ENCODE measurements at regions not wholly inside any gene's neighbourhood (a gene's known extent, or its start where the extent isn't known, plus 50 kb on each side); places are given as distances from the start of the nearest gene placed in this dataset.

DNA sequence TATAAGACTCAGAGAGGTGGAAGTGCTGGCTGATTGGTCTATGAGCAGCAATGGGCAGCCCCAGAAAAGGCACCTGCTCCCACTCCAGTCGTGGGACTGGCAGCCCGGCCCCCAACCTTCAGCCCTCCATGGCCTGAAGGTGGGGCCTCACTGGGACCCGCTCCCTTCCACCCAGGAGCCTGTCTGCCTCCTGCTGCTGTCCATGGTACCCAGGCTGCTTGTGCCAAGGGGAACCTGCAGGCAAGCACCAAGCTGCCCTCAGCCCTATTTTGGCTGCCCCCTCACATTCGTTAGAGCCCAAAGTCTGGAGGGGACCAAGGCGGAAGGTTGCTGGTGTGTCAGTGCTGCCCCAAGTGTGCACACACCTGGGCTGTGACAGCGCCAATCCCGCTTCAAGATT lies 2304.9 kb downstream of the PCDH9 start:
- FAIRE-seq, result no peak
- H3K4me2 ChIP-seq (ENCODE audit: insufficient read depth, low read length), result no peak overlapping the region
- CTCF ChIA-PET, result no interaction called here
- intact Hi-C loops (cut with micrococcal nuclease), result no loop called here
- H3K27me3 ChIP-seq (ENCODE audit: control insufficient read depth in 2 of 2, insufficient read depth in 2 of 2, low read length in 2 of 2), result no peaks in the 10 kb centered on the region
- dilution Hi-C loops (cut with MboI; ENCODE audit: extremely low pct_ligation_motif_present, low sequenced_read_pairs), result no loop called here
- H3K9me1 ChIP-seq (replicated peaks; ENCODE audit: control insufficient read depth, extremely low read depth, insufficient read depth, low read length), result no peaks in the 10 kb centered on the region
- H3K27ac ChIP-seq (ENCODE audit: insufficient read depth, low read depth, low read length), result no peak overlapping the region
- DNase-seq (ENCODE audit: low read depth, low spot score), result no peak
- H3K4me1 ChIP-seq (ENCODE audit: control insufficient read depth, extremely low read depth, insufficient read depth, low read length), result peaks cover 9% of the 10 kb centered on the region
- no peaks in the 10 kb centered on the region for H3K36me3 ChIP-seq (ENCODE audit: control insufficient read depth in 2 of 2, extremely low read depth in 1 of 2, insufficient read depth in 2 of 2, low read length in 2 of 2)
- H3K9me3 ChIP-seq (replicated peaks; ENCODE audit: control insufficient read depth, insufficient read depth, low read length), result no peaks in the 10 kb centered on the region
- H3K4me3 ChIP-seq (replicated peaks in 1 of 3; ENCODE audit: insufficient read depth in 1 of 3, low read depth in 1 of 3, low read length in 3 of 3), result no peak overlapping the region
- no peaks in the 10 kb centered on the region for H3K79me2 ChIP-seq (ENCODE audit: control insufficient read depth, insufficient read depth, low read length)
- TF ChIP-seq CTCF (IDR thresholded peaks at IDR 0.05; ENCODE audit: extremely low read depth in 1 of 2, insufficient read depth in 1 of 2, low read depth in 1 of 2, low read length in 2 of 2), result no peak
- no peak for TF ChIP-seq MYC (IDR thresholded peaks at IDR 0.05; ENCODE audit: low read depth, low read length)
- no peak overlapping the region for H3K9ac ChIP-seq (replicated peaks; ENCODE audit: extremely low read depth, insufficient read depth, low read length)
- H4K20me1 ChIP-seq (replicated peaks; ENCODE audit: control insufficient read depth, extremely low read depth, insufficient read depth, low read length), result no peaks in the 10 kb centered on the region
- no TSS peak for BruUV-seq (replicated peaks)
- no peak overlapping the region for H2AFZ ChIP-seq (ENCODE audit: low read depth, low read length)
- POLR2A ChIA-PET, result no interaction called here

- TF ChIP-seq MYC (IDR thresholded peaks at IDR 0.05; ENCODE audit: low read depth, low read length) (no peak), EZH2 (IDR thresholded peaks at IDR 0.05; ENCODE audit: borderline replicate concordance, low read depth, low read length, severe bottlenecking) (no peak), POLR2AphosphoS5 (IDR thresholded peaks at IDR 0.05; ENCODE audit: insufficient read depth, low read depth, low read length) (no peak), GATA2 (IDR thresholded peaks at IDR 0.05; ENCODE audit: insufficient read depth, insufficient read length, low read depth, low read length) (no peak), FOS (IDR thresholded peaks at IDR 0.05; ENCODE audit: borderline replicate concordance, insufficient read depth, low read length) (no peak), MAX (IDR thresholded peaks at IDR 0.05; ENCODE audit: insufficient read depth, insufficient read length) (no peak), JUN (IDR thresholded peaks at IDR 0.05; ENCODE audit: borderline replicate concordance, insufficient read depth, insufficient read length, low read depth) (no peak), CTCF (IDR thresholded peaks at IDR 0.05; ENCODE audit: extremely low read depth in 1 of 2, insufficient read depth in 1 of 2, low read depth in 1 of 2, low read length in 2 of 2) (no peak), POLR2A (IDR thresholded peaks at IDR 0.05; ENCODE audit: low read depth, low read length) (no peak)
- peaks cover 8% of the 10 kb centered on the region for H3K4me1 ChIP-seq (ENCODE audit: control insufficient read depth, extremely low read depth, insufficient read depth, low read length)
- no peaks in the 10 kb centered on the region for H3K9me3 ChIP-seq (replicated peaks; ENCODE audit: control insufficient read depth, insufficient read depth, low read length)
- FAIRE-seq, result no peak
- no peaks in the 10 kb centered on the region for H4K20me1 ChIP-seq (replicated peaks; ENCODE audit: control insufficient read depth, extremely low read depth, insufficient read depth, low read length)
- H3K79me2 ChIP-seq (ENCODE audit: control insufficient read depth, insufficient read depth, low read length), result no peaks in the 10 kb centered on the region
- ChIA-PET POLR2A (no interaction called here), CTCF (no interaction called here)
- H2AFZ ChIP-seq (ENCODE audit: low read depth, low read length), result no peak overlapping the region
- H3K9ac ChIP-seq (replicated peaks; ENCODE audit: extremely low read depth, insufficient read depth, low read length), result no peak overlapping the region
- H3K4me3 ChIP-seq (replicated peaks in 1 of 3; ENCODE audit: insufficient read depth in 1 of 3, low read depth in 1 of 3, low read length in 3 of 3), result no peak overlapping the region
- H3K36me3 ChIP-seq (ENCODE audit: control insufficient read depth in 2 of 2, extremely low read depth in 1 of 2, insufficient read depth in 2 of 2, low read length in 2 of 2), result no peaks in the 10 kb centered on the region
- no peaks in the 10 kb centered on the region for H3K9me1 ChIP-seq (replicated peaks; ENCODE audit: control insufficient read depth, extremely low read depth, insufficient read depth, low read length)
- no peak overlapping the region for H3K27ac ChIP-seq (ENCODE audit: insufficient read depth, low read depth, low read length)
- intact Hi-C loops (cut with micrococcal nuclease) (no loop called here), dilution Hi-C loops (cut with MboI; ENCODE audit: extremely low pct_ligation_motif_present, low sequenced_read_pairs) (no loop called here)
- no TSS peak for BruUV-seq (replicated peaks)
- no peak overlapping the region for H3K4me2 ChIP-seq (ENCODE audit: insufficient read depth, low read length)
- no peak for DNase-seq (ENCODE audit: low read depth, low spot score)
- no peaks in the 10 kb centered on the region for H3K27me3 ChIP-seq (ENCODE audit: control insufficient read depth in 2 of 2, insufficient read depth in 2 of 2, low read length in 2 of 2)
Measured at GRCh38 chr13:64924401-64924800, 2305.7 kb downstream of the PCDH9 start.

All from endothelial cell of umbilical vein (primary cell).